ENCODE measurements at regions not wholly inside any gene's neighbourhood (a gene's known extent, or its start where the extent isn't known, plus 50 kb on each side); places are given as distances from the start of the nearest gene placed in this dataset.
A peak's percentile ranks its signal among the peaks of the same experiment; 100 is the strongest.

DNA sequence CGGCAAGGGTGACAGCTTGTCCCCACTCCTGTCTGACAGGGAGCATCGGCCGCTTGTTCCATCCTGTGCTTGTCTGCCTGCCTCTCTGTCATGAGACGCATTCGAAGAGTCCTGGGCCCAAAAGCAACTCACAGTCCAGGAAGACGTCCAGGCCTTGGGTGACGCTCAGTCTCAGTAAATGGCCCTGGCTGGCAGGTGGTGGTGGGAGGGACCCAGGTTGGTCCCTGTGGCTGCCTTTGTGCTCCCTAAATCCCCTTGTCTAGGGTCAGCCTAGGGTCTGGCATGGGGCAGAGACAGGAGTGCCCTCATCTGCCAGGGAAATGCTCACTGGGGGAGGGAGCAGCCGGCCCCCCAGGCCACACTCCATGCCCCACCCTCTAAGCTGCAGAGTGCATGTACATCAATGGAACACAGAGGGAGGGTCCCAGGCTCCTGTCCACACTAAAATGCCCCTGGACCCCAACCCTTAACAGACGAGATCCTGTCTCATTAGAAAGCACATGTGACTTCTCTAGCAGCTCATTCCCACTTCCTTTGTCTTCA, 295.2 kb upstream of the ZNF32 start (continued):
- no peak for TF ChIP-seq SNAI2 (CRISPR knock-in tag; IDR thresholded peaks at IDR 0.05)

DNA sequence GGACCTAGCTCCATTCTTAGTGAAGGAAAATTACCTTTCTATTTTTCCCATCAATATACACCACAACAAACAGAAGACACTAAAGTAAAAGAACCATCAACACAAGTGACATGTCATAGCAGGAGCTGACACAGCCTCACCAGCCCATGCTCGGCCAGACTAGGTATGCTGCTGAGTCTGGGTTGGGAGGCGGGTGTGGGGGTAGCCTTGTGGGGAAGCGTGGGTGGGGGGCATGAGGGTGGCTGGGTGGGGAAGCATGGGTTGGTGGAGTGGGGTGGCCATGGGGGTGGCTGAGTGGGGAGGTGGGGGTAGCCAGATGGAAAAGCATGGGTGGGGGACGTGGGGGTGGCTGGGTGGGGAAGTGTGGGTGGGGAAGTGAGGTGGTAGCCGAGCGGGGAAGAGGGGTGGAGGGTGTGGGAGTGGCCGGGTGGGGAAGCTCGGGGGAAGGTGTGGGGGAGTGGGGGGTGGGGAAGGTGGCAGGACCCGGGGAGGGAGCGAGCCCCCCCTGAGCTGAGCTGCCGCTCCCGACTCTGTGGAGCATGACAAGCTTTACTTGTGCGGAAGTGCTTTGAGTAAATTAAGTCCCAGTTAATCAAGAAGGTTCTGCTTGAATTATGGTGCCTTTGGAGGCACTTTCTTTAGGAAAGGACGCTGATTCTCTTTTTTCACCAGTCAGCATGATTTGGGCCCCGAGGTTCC, 294.6 kb upstream of the ZNF32 start:
- TF ChIP-seq BACH2 (CRISPR knock-in tag; IDR thresholded peaks at IDR 0.05; ENCODE audit: borderline replicate concordance) = no peak
- TF ChIP-seq SNAI2 (CRISPR knock-in tag; IDR thresholded peaks at IDR 0.05) = no peak
- no peak for TF ChIP-seq TCF4 (CRISPR knock-in tag; IDR thresholded peaks at IDR 0.05; ENCODE audit: borderline replicate concordance)
- no peak for TF ChIP-seq ZFP3 (CRISPR knock-in tag; IDR thresholded peaks at IDR 0.05)
- no peak for TF ChIP-seq GLIS3 (CRISPR knock-in tag; IDR thresholded peaks at IDR 0.05)
- TF ChIP-seq TOX (CRISPR knock-in tag; IDR thresholded peaks at IDR 0.05; ENCODE audit: borderline replicate concordance) = no peak
- TF ChIP-seq, protein P1, sequence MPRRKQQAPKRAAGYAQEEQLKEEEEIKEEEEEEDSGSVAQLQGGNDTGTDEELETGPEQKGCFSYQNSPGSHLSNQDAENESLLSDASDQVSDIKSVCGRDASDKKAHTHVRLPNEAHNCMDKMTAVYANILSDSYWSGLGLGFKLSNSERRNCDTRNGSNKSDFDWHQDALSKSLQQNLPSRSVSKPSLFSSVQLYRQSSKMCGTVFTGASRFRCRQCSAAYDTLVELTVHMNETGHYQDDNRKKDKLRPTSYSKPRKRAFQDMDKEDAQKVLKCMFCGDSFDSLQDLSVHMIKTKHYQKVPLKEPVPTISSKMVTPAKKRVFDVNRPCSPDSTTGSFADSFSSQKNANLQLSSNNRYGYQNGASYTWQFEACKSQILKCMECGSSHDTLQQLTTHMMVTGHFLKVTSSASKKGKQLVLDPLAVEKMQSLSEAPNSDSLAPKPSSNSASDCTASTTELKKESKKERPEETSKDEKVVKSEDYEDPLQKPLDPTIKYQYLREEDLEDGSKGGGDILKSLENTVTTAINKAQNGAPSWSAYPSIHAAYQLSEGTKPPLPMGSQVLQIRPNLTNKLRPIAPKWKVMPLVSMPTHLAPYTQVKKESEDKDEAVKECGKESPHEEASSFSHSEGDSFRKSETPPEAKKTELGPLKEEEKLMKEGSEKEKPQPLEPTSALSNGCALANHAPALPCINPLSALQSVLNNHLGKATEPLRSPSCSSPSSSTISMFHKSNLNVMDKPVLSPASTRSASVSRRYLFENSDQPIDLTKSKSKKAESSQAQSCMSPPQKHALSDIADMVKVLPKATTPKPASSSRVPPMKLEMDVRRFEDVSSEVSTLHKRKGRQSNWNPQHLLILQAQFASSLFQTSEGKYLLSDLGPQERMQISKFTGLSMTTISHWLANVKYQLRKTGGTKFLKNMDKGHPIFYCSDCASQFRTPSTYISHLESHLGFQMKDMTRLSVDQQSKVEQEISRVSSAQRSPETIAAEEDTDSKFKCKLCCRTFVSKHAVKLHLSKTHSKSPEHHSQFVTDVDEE (CRISPR knock-in tag; IDR thresholded peaks at IDR 0.05) = no peak
- no peak for TF ChIP-seq RARB (CRISPR knock-in tag; IDR thresholded peaks at IDR 0.05)
- TF ChIP-seq ZC3H10 (CRISPR knock-in tag; IDR thresholded peaks at IDR 0.05) = no peak
- no peak for TF ChIP-seq PPARA (CRISPR knock-in tag; IDR thresholded peaks at IDR 0.05; ENCODE audit: borderline replicate concordance)
- no peak for TF ChIP-seq OSR1 (CRISPR knock-in tag; IDR thresholded peaks at IDR 0.05)
- no peak for TF ChIP-seq ZNF8 (CRISPR knock-in tag; IDR thresholded peaks at IDR 0.05)
- TF ChIP-seq, protein P2, sequence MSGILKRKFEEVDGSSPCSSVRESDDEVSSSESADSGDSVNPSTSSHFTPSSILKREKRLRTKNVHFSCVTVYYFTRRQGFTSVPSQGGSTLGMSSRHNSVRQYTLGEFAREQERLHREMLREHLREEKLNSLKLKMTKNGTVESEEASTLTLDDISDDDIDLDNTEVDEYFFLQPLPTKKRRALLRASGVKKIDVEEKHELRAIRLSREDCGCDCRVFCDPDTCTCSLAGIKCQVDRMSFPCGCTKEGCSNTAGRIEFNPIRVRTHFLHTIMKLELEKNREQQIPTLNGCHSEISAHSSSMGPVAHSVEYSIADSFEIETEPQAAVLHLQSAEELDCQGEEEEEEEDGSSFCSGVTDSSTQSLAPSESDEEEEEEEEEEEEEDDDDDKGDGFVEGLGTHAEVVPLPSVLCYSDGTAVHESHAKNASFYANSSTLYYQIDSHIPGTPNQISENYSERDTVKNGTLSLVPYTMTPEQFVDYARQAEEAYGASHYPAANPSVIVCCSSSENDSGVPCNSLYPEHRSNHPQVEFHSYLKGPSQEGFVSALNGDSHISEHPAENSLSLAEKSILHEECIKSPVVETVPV (CRISPR knock-in tag; IDR thresholded peaks at IDR 0.05) = no peak
- no peak for TF ChIP-seq ARNTL (CRISPR knock-in tag; IDR thresholded peaks at IDR 0.05; ENCODE audit: borderline replicate concordance, low read depth)
- no peak for TF ChIP-seq ISL1 (CRISPR knock-in tag; IDR thresholded peaks at IDR 0.05)
- TF ChIP-seq, protein P3, sequence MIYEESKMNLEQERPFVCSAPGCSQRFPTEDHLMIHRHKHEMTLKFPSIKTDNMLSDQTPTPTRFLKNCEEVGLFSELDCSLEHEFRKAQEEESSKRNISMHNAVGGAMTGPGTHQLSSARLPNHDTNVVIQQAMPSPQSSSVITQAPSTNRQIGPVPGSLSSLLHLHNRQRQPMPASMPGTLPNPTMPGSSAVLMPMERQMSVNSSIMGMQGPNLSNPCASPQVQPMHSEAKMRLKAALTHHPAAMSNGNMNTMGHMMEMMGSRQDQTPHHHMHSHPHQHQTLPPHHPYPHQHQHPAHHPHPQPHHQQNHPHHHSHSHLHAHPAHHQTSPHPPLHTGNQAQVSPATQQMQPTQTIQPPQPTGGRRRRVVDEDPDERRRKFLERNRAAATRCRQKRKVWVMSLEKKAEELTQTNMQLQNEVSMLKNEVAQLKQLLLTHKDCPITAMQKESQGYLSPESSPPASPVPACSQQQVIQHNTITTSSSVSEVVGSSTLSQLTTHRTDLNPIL (CRISPR knock-in tag; IDR thresholded peaks at IDR 0.05; ENCODE audit: low read depth) = no peak
- no peak for TF ChIP-seq CSDC2 (CRISPR knock-in tag; IDR thresholded peaks at IDR 0.05)
- no peak for ATAC-seq

DNA sequence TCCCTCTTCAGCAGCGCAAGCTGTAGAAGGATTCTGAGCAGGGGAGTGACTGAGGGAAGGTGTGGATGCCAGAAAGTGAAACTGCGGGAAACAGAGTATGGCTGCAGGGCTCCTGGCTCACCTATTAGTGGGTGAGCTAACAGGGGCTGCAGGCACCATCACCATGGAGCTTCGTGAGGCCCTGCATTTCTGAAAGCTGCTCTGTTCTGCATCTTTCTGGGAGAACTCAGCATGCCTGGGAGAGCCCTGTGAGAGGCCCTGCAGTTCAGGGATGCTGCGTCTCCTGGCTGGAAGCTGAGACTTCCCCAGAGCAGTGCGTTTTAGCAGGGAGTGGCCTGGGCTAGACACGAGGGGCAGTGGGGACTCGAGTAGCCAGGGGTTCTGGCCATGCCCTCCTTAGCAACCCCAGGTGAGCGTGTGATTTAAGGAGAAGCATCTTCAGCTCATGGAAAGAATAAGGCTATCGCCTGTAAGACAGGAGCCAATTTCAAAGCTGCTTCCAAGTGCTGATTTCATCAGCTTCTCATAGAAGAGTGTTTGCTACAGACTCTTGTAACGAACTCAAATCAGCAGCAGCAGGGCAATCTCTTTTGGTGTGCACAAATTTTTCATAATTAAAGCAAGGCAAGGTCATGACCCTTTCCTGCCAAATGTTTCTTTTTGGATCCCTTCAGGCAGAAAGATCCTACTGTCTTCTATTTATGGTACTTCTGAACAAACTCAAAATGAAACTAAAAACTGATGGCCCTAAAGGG, 293.6 kb upstream of the ZNF32 start:
- ATAC-seq = peak; percentile 47
- TF ChIP-seq ZNF8 (CRISPR knock-in tag; IDR thresholded peaks at IDR 0.05) = no peak
- TF ChIP-seq, protein P4, sequence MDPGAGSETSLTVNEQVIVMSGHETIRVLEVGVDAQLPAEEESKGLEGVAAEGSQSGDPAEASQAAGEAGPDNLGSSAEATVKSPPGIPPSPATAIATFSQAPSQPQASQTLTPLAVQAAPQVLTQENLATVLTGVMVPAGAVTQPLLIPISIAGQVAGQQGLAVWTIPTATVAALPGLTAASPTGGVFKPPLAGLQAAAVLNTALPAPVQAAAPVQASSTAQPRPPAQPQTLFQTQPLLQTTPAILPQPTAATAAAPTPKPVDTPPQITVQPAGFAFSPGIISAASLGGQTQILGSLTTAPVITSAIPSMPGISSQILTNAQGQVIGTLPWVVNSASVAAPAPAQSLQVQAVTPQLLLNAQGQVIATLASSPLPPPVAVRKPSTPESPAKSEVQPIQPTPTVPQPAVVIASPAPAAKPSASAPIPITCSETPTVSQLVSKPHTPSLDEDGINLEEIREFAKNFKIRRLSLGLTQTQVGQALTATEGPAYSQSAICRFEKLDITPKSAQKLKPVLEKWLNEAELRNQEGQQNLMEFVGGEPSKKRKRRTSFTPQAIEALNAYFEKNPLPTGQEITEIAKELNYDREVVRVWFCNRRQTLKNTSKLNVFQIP (CRISPR knock-in tag; IDR thresholded peaks at IDR 0.05; ENCODE audit: borderline replicate concordance, low read depth) = no peak
- TF ChIP-seq OSR1 (CRISPR knock-in tag; IDR thresholded peaks at IDR 0.05) = no peak
- no peak for TF ChIP-seq SNAI2 (CRISPR knock-in tag; IDR thresholded peaks at IDR 0.05)
- TF ChIP-seq, protein P1 (CRISPR knock-in tag; IDR thresholded peaks at IDR 0.05) = no peak
- no peak for TF ChIP-seq CSDC2 (CRISPR knock-in tag; IDR thresholded peaks at IDR 0.05)

Data from SK-N-SH treated with all-trans-retinoic acid at 6 μM for 48 hours (cell line).